Fibroblast of gingiva (primary cell): ENCODE measurements at regions not wholly inside any gene's neighbourhood (a gene's known extent, or its start where the extent isn't known, plus 50 kb on each side); places are given as distances from the start of the nearest gene placed in this dataset.
A peak's percentile ranks its signal among the peaks of the same experiment; 100 is the strongest.

ENCODE experiments used
- DNase-seq: peaks from one replicate; pipeline ENCODE4 v3.0.0-alpha.2; 2011; ENCODE audit warnings: low read depth

DNA sequence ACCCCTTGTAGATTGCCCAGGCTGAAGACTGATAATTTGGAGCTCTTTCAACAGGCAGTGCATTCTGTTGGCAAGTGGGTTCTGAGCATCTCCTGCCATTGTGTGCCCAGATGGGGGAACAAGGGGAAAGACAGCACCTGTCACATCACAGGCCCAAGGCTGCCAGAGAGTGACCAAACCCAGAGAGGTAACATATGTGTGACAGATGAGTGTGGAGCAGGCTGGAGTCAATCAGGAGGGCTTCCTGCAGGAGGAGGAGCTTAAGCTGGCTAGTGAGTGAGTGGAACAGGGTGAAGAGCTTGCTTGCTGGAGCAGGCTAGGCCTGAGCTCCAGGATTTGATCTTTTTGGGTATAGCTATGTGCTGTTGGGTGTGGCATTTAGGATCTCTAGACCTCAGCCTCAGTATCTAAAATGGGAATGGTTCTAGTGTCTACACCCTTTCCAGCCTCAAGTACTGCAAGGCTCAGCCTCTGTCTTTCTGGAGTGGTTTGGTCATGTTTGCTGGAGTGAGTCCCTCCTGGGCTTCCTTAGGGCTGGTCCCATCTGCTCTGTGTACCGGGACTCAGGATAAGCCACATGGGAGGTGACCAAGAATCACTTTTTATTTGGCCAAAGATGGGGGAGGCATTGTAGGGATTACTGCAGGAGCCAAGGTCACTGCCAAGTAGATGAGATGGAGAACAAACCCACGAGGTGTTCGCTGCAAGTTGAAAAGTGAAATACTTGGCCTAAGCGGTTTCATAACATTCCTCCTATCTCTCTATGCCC is 152.4 kb upstream of the TSHZ3 start:
- no peak for DNase-seq

- no peak for DNase-seq
Measured at GRCh38 chr19:31502536-31503170, 153.4 kb upstream of the TSHZ3 start.

- DNase-seq: no peak
Measured at GRCh38 chr19:31503211-31503610, 154.0 kb upstream of the TSHZ3 start.

DNA sequence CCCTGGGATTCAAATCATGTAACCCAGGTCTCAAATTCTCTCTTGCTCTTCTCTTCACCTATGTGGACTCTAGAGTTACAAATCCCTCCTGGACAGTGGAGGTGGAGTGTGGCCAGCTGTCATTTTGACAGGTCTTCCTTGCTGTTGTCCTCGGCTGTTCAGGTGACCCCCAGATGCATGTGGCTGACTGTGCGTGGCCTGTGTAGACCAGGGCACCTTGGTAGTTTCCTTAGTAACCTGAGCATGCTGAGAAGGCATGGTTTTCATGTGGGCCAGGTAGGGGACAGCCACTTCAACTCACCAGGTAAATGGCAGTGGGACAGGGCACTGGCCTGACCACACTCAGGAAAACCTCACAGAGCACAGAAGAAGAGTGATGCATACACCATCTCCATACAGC is 155.0 kb upstream of the TSHZ3 start:
- DNase-seq: no peak

GRCh38 chr19:31505596-31505910 is 156.3 kb upstream of the TSHZ3 start:
- DNase-seq: no peak

GRCh38 chr19:31506102-31506501 is 156.9 kb upstream of the TSHZ3 start:
- no peak for DNase-seq

- no peak for DNase-seq
Measured at GRCh38 chr19:31510635-31511034, 161.4 kb upstream of the TSHZ3 start.

DNA sequence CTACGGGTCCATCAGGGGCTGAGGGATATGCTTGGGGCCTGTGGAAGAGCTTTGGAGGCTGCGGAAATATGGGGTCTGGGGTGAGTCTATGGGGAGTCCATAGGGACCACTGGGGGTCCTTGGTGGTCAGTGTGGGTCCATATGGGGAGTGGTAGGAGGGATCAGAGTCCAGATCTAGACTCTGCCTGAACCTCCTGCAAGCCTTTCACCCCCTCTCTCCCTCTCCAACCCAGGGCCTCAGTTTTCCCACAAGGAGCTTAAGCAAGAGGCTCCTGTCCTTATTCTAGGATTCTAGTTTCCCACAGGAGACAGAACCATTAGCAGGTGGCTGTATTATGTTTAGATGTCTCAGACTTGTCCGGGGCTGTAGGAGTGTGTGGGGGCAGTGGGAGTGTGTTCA is 161.9 kb upstream of the TSHZ3 start:
- no peak for DNase-seq

GRCh38 chr19:31511696-31512095 is 162.5 kb upstream of the TSHZ3 start:
- no peak for DNase-seq

DNA sequence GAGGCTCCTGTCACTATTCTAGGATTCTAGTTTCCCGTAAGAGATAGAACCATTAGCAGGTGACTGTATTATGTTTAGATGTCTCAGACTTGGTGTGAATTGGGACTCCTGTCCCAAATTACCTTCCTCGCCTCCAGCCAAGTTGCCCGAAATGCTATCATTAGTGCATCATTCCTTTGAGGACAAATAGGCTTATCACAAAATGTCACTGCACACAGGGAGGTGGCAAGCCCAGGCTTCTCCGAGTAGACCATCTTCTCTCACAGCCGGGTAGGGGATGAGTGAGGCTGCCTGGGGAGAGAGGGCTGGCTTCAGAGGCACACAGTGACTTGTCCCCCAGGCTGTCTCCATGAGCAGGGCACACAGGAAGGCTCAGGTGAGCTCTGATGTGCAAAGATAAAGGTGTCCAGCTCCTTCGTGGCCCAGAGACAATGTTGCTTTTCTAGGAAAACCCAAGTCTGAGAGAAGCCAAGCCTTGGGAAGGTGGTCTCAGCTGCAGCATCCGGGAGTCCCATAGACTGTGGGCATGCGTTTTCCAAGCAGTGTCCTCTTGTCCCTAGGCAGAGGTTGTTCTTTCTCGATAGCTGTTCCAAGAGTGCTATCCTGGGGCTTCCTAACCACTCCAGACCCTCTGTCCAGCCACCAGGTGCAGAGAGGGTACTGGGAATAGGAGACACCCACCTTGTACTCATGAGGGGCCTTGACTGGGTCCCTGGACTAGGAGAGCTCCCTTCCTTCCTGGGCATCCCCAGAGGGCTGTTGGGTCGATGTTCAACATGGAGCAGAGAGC is 163.1 kb upstream of the TSHZ3 start:
- no peak for DNase-seq

- DNase-seq: no peak
Measured at GRCh38 chr19:31513841-31514240, 164.6 kb upstream of the TSHZ3 start.

DNA sequence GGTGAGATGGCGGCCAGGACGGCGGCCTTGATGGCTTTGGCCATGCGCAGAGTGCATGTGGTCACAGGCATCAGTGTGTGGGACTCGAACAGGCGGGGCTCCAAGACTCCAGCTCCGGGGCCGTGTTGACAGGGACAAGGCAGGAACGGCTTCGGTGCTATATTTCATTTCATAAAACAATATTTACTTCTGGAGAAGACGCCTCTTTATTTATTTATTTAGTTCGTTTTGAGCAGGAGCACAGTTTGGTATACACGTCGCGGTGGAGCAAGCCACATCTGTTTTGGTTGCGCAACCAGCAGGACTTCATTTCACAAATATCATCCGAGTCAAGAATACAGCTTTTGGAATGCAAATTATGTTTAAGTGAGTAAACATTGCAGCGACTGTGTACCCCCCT is 166.7 kb upstream of the TSHZ3 start:
- peak; percentile 36 for DNase-seq

DNA sequence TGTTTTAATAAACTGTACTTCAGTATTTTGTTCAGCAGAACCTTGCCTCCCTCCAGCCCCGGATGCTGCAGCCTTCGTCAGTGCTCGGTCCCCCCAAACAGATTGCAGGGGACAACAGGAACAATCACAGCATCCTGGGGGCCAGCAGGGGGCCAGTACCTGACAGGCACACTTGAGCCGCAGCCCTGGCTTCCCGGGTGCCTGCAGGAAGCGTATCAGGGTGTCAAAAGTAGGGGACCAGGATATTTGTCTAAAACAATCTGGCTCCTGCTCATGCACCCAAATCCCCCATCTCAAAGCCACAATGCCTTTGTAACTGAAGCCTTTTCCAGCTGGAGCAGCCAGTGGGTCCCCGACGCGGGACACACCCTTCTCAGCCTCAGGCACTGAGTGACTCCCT is 167.5 kb upstream of the TSHZ3 start:
- no peak for DNase-seq

DNA sequence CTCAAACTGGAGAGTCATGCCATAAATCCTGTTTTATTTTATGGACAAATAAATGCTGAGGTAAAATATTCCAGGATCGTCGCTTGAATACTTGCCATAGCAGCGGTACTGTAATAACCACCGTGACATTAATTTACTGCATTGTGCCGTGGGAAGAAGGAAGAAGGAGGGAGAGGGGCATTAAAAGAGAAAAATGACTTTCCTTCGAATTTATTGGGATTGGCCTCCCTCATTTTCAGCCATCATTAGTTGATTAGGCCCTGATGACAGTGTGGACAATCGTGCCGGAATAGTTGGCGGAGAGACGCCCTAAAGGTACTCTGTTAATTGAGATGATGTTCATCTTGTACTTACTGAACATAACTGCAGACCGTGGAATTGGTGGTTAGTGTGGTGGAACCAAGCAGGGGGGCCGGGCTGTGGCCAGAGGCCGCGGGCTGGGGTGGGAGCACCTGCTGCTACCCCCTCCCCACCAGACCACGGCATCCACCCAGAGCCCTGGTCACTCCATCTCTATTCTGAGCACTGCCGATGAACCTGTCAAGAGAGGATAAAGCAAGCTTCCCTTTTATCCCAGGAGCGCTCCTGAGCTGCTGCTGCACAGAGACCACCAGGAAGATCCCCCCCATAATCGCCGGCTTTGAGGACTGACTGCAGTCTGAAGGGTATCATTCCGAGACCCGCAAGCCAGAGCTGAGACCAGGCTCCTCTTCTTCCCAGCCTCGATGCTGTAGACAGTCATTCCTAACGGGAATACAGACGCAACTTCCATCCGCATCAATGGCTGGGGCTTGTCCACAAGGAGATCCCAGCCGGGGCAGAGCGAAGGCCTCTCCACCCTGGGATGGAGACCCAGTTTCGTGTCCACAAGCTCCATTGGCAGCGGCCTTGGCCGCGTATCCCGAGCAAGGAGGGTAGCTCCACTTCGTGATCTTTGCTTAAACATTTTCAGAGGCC is 168.3 kb upstream of the TSHZ3 start:
- DNase-seq: no peak

DNA sequence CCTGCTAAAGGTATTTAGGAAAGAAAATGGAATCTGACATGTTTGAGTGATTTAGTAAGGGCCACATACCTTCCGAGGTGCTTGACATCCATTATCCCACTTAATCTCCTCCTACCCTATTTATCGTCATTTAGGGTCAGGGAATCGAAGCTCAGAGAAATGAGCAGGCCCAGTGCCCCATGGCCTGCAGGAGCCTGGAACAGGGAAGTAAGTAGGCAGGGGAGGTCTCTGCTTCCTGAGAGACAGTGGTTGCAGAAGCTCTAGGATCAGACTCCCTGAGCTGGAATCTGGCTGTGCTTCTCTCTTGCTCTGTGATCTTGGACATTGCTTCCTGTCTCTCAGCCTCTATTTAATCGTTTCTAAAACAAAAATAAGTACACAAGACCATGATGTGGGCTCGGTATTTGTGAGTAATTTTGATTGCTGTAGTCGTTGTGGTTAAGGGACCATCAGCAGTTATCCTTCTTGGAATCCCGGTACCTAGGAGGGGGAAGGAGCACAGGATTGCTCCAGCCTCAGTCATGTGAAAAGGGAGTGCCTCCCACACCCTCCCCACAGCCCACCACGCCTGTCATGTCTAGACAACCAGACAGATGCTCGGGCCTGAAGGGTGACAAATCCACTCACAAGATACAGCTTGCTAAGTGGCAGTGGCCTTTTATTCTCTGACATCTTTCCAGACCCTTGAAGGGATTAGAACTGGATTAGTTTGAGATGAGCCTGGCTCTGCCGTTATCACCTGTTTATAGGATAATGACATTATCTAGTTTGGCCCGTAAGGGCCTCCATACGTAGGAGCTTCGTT is 169.2 kb upstream of the TSHZ3 start:
- DNase-seq: no peak

DNA sequence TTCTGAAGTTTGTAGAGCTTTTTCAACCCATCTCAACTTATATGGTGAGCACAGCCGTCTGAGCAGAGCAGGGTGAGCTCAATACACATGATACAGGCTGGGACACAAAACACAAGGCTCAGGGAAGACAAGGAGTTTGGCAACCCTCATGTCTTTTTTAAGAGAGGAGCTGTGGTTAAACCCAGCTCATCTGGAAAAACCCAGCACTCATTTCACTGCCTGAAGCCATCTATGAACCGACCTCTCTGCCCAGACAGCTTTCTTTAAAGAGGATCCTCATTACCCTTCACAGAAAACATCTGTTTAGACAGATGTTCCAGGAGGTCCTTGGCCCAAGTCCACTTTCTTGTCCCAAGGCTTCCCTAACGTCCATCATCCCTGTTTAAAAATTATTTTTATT is 170.0 kb upstream of the TSHZ3 start:
- DNase-seq: no peak

- DNase-seq: no peak
Measured at GRCh38 chr19:31519908-31520307, 170.7 kb upstream of the TSHZ3 start.

DNA sequence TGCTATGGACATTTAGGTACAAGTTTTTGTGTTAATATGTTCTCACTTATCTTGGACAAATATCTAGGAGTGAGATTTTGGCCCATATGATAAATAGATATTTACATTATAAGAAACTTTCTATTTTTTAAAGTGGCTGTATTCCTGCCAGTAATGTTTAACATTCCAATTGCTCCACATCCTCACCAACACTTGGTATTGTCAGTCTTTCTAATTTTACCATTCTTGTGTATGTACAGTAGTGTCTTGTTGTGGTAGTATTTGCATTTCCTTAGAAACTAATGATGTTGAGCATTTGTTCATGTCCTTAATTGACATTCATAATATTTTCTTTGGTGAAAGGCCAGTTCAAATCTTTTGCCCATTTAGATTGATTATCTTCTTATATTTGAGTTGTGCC is 171.4 kb upstream of the TSHZ3 start:
- DNase-seq: no peak

- no peak for DNase-seq
Measured at GRCh38 chr19:31525610-31526147, 176.4 kb upstream of the TSHZ3 start.

- DNase-seq: no peak
Measured at GRCh38 chr19:31527443-31527842, 178.2 kb upstream of the TSHZ3 start.

DNA sequence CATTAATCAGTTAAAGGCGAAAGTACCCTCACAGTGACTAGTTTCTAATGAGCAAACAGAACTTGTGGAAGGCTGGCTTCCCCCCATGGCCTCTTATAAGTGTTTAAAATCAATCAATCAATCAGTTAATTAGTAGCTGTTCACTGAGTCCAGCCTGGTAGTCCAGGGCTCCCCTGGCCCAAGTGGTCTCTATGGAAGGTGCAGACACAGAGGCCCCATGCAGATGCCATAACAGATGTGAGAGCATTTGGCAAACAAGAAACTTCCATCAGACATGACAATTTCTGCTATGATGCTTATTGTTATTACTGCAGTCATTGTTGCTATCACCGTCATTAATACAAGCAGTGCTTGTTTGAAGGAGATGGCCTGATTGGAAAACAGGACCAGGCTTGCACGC is 179.0 kb upstream of the TSHZ3 start:
- DNase-seq: no peak
